C4-2B (cell line): ENCODE measurements at regions not wholly inside any gene's neighbourhood (a gene's known extent, or its start where the extent isn't known, plus 50 kb on each side); places are given as distances from the start of the nearest gene placed in this dataset.

Experiments used
- H3K27ac ChIP-seq: fragments of 450-650 bp; 2 replicates; pipeline ENCODE4 v1.5.1; 2017
- ZFX ChIP-seq: fragments of 450-650 bp; IDR thresholded peaks from 2 replicates; pipeline ENCODE4 v1.6.1; 2017
- TF ChIP-seq, protein P1 (sequence below): fragments of 450-650 bp; conservative IDR thresholded peaks from 2 replicates; pipeline ENCODE4 v1.5.1; 2017; ENCODE audit warnings: mild to moderate bottlenecking

DNA sequence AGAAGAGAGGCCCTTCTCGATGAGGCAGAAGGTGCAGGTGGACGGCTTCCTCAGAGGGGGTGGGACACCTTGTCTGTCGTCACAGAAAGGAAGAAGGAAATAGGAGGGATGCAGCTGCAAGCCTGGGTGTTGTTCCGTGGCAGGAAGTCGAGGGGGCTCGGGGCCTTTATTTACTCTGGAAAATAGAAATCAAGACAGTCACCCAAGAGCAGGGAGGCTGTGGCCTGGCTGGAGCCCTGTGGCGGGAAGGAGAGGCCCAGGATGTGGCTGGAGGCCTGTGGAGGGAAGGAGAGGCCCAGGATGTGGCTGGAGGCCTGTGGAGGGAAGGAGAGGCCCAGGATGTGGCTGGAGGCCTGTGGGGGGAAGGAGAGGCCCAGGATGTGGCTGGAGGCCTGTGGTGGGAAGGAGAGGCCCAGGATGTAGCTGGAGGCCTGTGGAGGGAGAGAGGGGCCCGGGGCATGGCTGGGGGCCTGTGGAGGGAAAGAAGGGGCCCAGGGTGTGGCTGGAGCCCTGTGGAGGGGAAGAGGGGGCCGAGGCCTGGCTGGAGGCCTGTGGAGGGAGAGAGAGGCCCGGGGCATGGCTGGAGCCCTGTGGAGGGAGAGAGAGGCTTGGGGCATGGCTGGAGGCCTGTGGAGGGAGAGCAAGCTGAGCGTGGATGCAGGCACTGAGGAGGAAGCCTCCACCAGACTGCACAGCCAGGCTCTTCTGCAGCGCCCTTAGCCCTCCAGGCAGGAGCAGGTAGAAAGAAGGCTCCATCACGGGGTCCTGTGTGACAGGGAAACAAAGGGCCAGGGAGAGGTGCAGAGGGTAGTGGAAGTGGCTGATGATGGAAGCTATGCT is 97.3 kb upstream of the SFMBT2 start:
- no peak for TF ChIP-seq ZFX
- TF ChIP-seq, protein P1, sequence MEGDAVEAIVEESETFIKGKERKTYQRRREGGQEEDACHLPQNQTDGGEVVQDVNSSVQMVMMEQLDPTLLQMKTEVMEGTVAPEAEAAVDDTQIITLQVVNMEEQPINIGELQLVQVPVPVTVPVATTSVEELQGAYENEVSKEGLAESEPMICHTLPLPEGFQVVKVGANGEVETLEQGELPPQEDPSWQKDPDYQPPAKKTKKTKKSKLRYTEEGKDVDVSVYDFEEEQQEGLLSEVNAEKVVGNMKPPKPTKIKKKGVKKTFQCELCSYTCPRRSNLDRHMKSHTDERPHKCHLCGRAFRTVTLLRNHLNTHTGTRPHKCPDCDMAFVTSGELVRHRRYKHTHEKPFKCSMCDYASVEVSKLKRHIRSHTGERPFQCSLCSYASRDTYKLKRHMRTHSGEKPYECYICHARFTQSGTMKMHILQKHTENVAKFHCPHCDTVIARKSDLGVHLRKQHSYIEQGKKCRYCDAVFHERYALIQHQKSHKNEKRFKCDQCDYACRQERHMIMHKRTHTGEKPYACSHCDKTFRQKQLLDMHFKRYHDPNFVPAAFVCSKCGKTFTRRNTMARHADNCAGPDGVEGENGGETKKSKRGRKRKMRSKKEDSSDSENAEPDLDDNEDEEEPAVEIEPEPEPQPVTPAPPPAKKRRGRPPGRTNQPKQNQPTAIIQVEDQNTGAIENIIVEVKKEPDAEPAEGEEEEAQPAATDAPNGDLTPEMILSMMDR = no peak

DNA sequence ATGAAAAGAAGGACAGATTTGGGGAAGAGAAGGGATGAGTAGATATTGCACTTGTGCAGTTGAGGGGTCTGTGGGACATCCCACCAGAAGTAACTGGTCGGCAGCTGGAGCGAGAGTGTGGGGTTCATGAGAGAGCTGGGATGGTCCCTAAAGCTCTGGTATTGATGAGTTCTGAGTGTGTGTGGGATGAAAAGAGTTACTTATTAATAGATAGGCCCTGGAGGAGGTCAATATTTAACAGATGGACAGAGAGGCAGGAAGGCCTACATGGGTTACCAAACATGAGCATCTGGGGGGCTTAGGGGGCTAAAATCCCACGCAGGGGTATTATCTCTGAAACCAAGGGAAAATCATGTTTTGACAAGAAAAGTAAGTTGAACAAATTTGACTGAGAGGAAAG is 95.7 kb upstream of the SFMBT2 start:
- no peak overlapping the region for H3K27ac ChIP-seq
- TF ChIP-seq ZFX = no peak
- TF ChIP-seq, protein P1 = no peak

More for the DNA sequence above, 97.3 kb upstream of the SFMBT2 start:
- no peak overlapping the region for H3K27ac ChIP-seq

DNA sequence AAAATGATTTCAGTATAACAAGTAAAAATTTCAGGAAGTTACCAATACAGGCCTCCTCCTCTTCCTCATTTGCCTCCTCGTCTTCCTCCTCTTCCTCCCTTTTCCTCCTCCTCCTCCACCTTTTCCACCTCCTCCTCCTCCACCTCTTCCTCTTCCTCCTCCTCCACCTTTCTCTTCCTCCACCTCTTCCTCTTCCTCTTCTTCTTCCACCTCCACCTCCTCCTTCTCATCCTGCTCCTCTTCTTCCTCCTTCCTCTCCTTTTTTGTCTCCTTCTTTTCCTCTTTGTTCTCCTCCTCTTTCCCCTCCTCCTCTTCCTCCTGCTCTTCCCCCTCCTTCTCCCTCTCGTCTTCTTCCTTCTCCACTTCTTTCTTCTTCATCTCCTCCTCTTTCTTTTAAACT is 94.4 kb upstream of the SFMBT2 start:
- TF ChIP-seq ZFX = no peak
- TF ChIP-seq, protein P1 = no peak
- H3K27ac ChIP-seq = no peak overlapping the region

DNA sequence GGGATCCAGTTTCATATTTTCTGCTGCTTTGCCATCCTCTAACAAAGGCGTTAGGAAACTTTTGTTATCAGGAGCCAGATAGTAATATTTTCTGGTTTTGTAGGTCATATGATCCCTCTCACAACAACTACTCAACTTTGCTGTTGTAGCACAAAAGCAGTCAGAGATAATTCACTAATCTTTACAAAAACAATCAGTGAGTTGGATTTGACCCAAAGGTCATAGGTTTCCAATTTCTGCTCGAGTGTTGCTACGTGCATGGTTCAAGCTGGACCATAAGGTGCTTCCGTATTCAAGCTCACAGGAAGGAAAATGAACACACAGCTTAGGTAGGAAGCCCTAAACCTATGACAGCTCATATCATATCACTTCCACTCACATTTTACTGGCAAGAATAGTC is 92.4 kb upstream of the SFMBT2 start:
- H3K27ac ChIP-seq = no peak overlapping the region
- TF ChIP-seq ZFX = no peak
- TF ChIP-seq, protein P1 = no peak

DNA sequence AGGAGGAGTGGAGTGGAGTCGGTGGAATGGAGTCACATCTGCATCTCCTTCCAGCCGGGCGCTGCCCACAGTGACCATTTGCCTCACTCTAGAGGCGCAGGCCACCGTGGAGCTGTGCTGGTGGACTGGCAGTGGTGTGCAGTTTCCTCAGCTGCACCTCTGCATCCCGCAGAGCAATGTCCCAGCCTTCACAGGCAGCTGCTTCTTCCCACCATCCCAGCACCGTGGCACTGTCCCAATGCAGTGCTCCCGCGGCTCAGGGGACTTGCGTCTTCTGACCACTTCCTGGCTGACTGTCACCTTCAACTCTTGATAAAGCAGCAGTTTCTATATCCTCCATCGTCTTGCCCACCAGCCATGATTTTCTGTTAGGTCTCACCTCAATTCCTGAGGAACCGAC is 90.3 kb upstream of the SFMBT2 start:
- TF ChIP-seq, protein P1 = no peak
- TF ChIP-seq ZFX = no peak

DNA sequence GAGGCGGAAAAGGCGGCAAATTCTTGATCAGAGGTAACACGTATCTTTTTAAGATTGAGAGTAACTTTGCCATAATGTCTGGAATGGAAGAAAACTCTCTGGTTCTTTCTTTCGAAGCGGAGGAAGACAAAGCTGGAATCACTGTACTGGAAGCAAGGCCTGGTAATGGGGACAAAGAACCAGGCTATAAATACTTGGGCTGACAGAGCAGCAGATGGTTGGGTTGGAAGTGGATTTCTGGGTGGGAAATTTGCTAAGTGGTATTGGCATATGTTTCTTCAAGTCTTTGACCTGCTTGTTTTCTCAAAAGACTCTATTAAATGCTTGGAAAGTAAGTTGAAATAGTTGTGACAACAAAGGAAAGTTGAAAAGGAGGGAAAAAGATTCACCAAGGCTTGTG is 87.3 kb upstream of the SFMBT2 start:
- TF ChIP-seq, protein P1 = no peak
- no peak for TF ChIP-seq ZFX
- no peak overlapping the region for H3K27ac ChIP-seq

More for the DNA sequence above, 90.3 kb upstream of the SFMBT2 start:
- no peak overlapping the region for H3K27ac ChIP-seq

DNA sequence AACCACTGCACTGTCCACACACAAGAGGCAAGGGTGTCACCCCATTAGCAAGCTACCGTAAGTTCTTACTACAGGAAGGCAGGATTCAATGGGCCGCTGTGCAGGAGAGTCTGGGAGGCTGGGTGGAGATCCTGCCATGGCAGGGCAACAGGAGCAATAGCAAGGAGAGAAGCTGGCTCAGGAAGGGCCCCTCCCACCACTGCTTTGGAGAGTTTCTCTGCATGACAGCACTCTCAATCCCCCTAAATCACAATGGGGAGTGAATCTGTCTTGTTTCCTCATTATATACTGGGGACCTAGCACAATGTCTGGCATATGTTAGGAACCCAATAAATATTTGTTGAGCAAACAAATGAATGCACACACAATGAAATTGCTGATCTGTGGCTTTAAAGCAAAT is 83.2 kb upstream of the SFMBT2 start:
- peak overlapping the region; percentile 17 for H3K27ac ChIP-seq
- TF ChIP-seq, protein P1 = no peak
- TF ChIP-seq ZFX = no peak
